NB4 (cell line): ENCODE measurements at regions not wholly inside any gene's neighbourhood (a gene's known extent, or its start where the extent isn't known, plus 50 kb on each side); places are given as distances from the start of the nearest gene placed in this dataset.
"Not testable (repeated sequence)": the region's sequence is repeated elsewhere in the genome, so short reads cannot be mapped to it uniquely, and the experiment has no call there.

Source experiments
- MAX ChIP-seq: IDR thresholded peaks from 2 replicates; pipeline ENCODE4 v1.6.1; 2011; ENCODE audit warnings: low read depth, low read length
- MYC ChIP-seq: IDR thresholded peaks from 2 replicates; pipeline ENCODE4 v1.6.1; 2011; ENCODE audit warnings: low read depth, low read length
- POLR2A ChIP-seq: IDR thresholded peaks from 2 replicates; pipeline ENCODE4 v1.6.1; 2011; ENCODE audit warnings: mild to moderate bottlenecking; ENCODE audit not compliant: insufficient read length; ENCODE audit errors: extremely low read depth
- TF ChIP-seq, protein P1 (sequence below): IDR thresholded peaks from one replicate; pipeline ENCODE4 v1.5.1; 2012; ENCODE audit warnings: low read depth, low read length

GRCh38 chr1:76699646-76700045 is 167.6 kb upstream of the ST6GALNAC5 start:
- TF ChIP-seq, protein P1, sequence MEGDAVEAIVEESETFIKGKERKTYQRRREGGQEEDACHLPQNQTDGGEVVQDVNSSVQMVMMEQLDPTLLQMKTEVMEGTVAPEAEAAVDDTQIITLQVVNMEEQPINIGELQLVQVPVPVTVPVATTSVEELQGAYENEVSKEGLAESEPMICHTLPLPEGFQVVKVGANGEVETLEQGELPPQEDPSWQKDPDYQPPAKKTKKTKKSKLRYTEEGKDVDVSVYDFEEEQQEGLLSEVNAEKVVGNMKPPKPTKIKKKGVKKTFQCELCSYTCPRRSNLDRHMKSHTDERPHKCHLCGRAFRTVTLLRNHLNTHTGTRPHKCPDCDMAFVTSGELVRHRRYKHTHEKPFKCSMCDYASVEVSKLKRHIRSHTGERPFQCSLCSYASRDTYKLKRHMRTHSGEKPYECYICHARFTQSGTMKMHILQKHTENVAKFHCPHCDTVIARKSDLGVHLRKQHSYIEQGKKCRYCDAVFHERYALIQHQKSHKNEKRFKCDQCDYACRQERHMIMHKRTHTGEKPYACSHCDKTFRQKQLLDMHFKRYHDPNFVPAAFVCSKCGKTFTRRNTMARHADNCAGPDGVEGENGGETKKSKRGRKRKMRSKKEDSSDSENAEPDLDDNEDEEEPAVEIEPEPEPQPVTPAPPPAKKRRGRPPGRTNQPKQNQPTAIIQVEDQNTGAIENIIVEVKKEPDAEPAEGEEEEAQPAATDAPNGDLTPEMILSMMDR: not testable (repeated sequence)
- not testable (repeated sequence) for TF ChIP-seq POLR2A, MAX, MYC
